Erythroblast (primary cell): ENCODE measurements at regions not wholly inside any gene's neighbourhood (a gene's known extent, or its start where the extent isn't known, plus 50 kb on each side); places are given as distances from the start of the nearest gene placed in this dataset.

ENCODE experiments used
- GATA1 ChIP-seq: IDR thresholded peaks from 2 replicates; pipeline ENCODE4 v1.6.1; 2011; ENCODE audit warnings: low read depth, mild to moderate bottlenecking, control low read depth, low read length, moderate library complexity
- POLR2A ChIP-seq: IDR thresholded peaks from 2 replicates; pipeline ENCODE4 v1.6.1; 2011; ENCODE audit warnings: mild to moderate bottlenecking, low read length

GRCh38 chr11:97764193-97764592 lies 1256.6 kb upstream of the CNTN5 start:
- TF ChIP-seq POLR2A (no peak), GATA1 (no peak)
